ENCODE measurements at regions not wholly inside any gene's neighbourhood (a gene's known extent, or its start where the extent isn't known, plus 50 kb on each side); places are given as distances from the start of the nearest gene placed in this dataset.

- Mint-ChIP-seq H3K9me3 (peaks cover 28% of the 10 kb centered on the region), H3K27me3 (ENCODE audit: insufficient read depth, low read depth, poor library complexity) (peaks cover 7% of the 10 kb centered on the region), H3K27ac (no peak overlapping the region), H3K4me3 (no peak overlapping the region), H3K4me1 (peaks cover 8% of the 10 kb centered on the region), H3K36me3 (ENCODE audit: low read depth) (peaks cover 2% of the 10 kb centered on the region; the same call in 1 of the 3 replicates)
- H3K27ac ChIP-seq (ENCODE audit: low read depth), result no peak overlapping the region
- ATAC-seq (no peak), DNase-seq (ENCODE audit: low spot score) (no peak)
- H3F3A ChIP-seq (replicated peaks; ENCODE audit: low read depth), result no peaks in the 10 kb centered on the region
- no peaks in the 10 kb centered on the region; the same call in 1 of the 2 replicates for H3K4me1 ChIP-seq (ENCODE audit: insufficient read depth)
- H3K27me3 ChIP-seq (ENCODE audit: insufficient read depth), result no peaks in the 10 kb centered on the region
- no peak overlapping the region for H2AFZ ChIP-seq
- H3K79me2 ChIP-seq (replicated peaks; ENCODE audit: insufficient read depth), result no peaks in the 10 kb centered on the region
- no peak overlapping the region for H3K4me3 ChIP-seq
- H4K20me1 ChIP-seq (replicated peaks; ENCODE audit: insufficient read depth), result no peaks in the 10 kb centered on the region
- H3K4me2 ChIP-seq, result no peak overlapping the region
- no peak for TF ChIP-seq JUNB (IDR thresholded peaks at IDR 0.05; ENCODE audit: unreplicated experiment)
- no peak for TF ChIP-seq ZNF462 (CRISPR knock-in tag; IDR thresholded peaks at IDR 0.05)
- TF ChIP-seq REST (IDR thresholded peaks at IDR 0.05; ENCODE audit: unreplicated experiment), result no peak
- TF ChIP-seq NANOG (IDR thresholded peaks at IDR 0.05; ENCODE audit: borderline replicate concordance), result no peak
- no peak for TF ChIP-seq POLR2AphosphoS5 (IDR thresholded peaks at IDR 0.05; ENCODE audit: low read depth)
- TF ChIP-seq ZNF114 (CRISPR knock-in tag; IDR thresholded peaks at IDR 0.05), result no peak
- TF ChIP-seq EZH2 (IDR thresholded peaks at IDR 0.05; ENCODE audit: low read depth, unreplicated experiment), result no peak
- H3K36me3 ChIP-seq (ENCODE audit: insufficient read depth), result no peaks in the 10 kb centered on the region
- H3K9me2 ChIP-seq (ENCODE audit: insufficient read depth), result 0 out of 2 replicates have a peak, but pooled peaks cover 3% of the 10 kb centered on the region
These were observed 104.8 kb downstream of the KIF26A start for GRCh38 chr14:104243200-104243599.

All from GM23338 (cell line).